Transverse colon (tissue), 4 donors: ENCODE measurements at regions not wholly inside any gene's neighbourhood (a gene's known extent, or its start where the extent isn't known, plus 50 kb on each side); places are given as distances from the start of the nearest gene placed in this dataset.

Source experiments
- CTCF ChIP-seq, 5 experiments: fragments of 200-600 bp in 3 of 5; fragments of 450-650 bp in 2 of 5; sonication (generic) in 3 of 5; IDR thresholded peaks; 1 replicate in 2 of 5; 2 replicates in 3 of 5; pipeline ENCODE4 v1.5.1; 2016 to 2017; ENCODE audit warnings: antibody characterized with exemption in 5 of 5, inconsistent platforms in 3 of 5, mild to moderate bottlenecking in 2 of 5, moderate library complexity in 1 of 5
- POLR2A ChIP-seq: fragments of 450-650 bp; IDR thresholded peaks from one replicate; pipeline ENCODE4 v1.6.1; 2016; ENCODE audit warnings: antibody characterized with exemption, mild to moderate bottlenecking, moderate library complexity
- POLR2AphosphoS5 ChIP-seq, 3 donors: sonication (generic); formaldehyde crosslinking; IDR thresholded peaks; one replicate each; pipeline ENCODE4 v1.6.1; 2016; ENCODE audit warnings: antibody characterized with exemption in 3 of 3

- TF ChIP-seq CTCF (IDR thresholded peaks at IDR 0.05) (no peak), POLR2A (no peak), POLR2AphosphoS5 (IDR thresholded peaks at IDR 0.05) (no peak)
These were observed 79.0 kb downstream of the SPRY4 start for GRCh38 chr5:142245786-142246185.
